Stimulated activated CD8-positive, alpha-beta memory T cell treated with anti-CD3 and anti-CD28 coated beads, Interleukin-15, amount 100 ng/mL, for 4 hours (primary cell): ENCODE measurements at regions not wholly inside any gene's neighbourhood (a gene's known extent, or its start where the extent isn't known, plus 50 kb on each side); places are given as distances from the start of the nearest gene placed in this dataset.

Source experiments
- DNase-seq, 2 donors: peaks; one replicate each; pipeline ENCODE4 v3.0.0-alpha.2; 2020; ENCODE audit warnings: low read depth in 2 of 2

DNA sequence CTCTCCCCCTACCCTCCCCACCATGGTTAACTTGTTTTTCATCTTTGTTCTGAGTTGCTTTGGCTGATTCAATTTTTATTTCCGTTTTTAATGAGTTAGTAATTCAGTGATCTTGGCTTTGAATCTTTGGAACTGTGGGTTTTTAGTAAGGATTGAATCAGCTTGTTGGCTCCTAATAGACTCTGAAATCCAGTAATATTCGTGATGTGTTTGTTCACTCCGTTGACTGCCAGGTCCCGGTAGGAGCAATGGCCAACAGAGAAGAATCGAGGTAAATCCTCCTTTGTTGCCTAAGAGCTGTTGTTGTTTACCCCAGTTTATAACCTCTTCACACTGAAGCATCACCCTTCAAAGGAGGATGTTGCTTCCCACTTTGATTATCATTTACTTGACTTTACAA is 92.7 kb downstream of the PCSK1 start:
- no peak for DNase-seq

DNA sequence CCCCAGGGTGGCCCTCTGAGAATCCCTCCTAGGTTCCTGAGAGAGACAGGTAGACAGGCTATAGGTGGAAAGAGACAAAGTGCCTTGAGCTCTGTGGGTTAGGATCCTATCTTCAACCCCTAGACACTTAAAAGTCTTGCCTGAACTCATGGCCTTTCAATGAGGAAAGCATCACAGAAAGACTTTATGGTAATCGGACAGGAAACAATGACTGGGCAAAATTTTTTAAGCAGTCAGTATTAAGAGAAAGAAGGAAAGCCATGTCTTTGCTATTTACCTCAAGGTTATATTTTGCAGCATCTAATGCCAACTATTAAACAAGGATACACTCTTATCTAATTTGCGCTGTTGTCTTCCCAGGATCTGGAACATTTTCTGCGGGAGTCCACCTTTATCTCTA is 93.2 kb downstream of the PCSK1 start:
- no peak for DNase-seq

DNA sequence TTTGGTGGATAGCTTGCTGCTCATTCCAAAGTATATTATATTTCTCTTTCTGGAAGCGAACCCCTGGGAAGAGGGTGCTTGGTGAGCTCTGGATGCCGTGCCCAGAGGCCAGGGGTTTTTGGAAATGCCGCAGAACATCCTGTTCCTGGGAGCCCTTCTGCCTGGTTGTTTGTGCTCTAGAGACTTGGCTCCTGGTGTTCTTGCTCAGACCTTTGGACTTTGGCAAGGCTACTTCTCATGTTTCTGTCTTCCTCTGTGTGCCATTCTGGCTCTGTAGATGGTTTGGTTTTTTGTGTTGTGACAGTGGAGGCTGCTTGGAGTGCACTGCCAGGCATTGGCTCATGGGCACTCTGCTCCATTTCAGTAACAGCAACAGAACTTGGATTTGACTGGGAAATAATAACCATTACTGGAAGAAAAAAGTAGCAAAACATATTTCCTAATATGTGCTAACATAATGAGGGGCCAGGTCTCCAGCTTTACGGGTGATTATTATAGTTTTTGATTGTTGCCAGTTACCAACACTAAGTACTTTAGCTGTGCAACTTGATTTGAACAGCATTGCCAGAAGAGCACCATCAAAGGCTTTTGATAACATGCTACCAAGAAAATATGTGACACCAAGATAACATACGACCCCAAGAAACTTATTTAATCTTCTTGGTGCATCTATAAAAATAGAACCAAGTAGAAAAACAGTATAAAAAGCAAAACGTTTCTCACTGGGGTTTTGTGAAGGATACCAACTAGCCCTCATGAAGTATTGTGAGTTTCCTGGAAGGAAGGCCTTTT is 94.2 kb downstream of the PCSK1 start:
- DNase-seq, result no peak

DNA sequence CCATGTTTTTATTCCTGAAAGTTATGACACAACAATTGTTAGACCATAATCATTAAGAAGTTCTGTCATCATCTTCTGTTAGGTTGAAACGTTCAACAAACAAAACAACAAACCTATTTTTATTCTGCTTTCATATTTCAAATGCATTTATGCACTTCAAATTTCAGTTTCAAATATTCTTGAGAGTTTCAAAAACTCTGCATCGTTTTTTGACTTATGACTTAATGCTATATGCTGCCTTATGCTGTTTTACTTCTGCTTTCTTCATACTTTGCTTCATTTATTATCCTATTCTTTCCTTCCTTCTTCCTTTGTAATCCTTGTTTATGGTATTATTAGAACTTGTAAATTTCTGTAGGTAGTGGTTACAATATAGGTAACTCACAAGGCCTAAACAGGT is 95.0 kb downstream of the PCSK1 start:
- DNase-seq, result no peak

DNA sequence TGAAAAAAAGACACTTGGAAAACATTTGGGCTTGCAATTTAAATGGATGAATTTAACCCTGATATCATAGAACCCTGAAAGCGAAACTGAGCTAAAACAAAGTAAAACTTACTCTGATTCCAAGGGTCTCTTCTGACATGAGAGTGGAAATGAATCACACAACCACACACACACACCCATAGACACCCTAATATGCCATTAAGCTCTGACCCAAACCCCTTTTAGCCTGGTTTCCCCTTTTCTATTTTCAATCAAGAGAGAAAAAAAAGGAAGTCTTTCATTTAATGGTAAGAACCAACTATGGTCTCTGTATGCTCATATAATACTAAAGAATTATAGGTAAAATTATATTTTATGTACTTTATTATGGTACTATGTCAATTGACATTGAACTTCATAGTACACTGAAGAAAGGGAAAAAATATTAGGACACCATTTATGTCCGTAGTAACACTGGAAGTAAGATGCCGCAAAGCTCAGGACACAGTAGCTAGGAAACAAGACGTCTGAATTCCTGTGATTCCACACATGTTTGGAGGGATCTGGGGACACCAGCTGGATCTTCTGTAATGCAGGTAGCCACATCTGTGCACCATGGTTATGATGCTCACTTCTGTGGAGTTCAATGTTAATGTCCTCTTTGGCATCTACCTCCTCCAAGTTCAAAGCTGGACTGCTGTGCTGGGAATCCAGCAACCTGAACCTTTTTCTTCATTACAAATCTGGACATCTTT is 95.8 kb downstream of the PCSK1 start:
- no peak for DNase-seq

DNA sequence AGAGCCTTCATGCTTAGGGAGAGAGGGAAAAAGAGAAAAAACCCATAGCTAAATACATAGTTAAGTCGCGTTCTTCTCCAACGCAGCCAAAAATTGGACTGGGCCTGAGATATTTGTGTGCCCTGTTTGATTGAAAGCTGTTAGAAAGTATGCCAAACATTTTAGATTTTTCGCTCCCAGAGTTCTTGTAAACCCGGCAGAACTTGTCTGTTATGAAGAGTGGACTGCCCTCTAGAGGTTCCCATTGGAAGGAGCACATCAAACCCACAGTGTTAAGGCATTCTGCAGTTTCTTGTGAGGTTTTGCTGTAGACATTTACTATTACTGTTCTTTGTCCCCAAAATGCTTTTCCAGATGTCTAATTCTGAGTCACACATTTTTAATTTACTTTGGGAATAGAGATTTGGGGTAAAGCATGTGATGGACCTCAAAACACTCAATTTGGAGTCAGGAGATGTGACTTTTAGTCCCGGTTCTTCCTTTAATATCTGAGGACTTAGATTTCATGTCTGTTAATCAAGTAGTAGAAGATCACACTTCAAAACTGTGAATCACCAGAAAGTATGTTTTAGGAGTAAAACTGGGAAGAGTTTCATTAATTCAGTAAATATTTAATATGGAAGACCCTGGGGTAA is 96.6 kb downstream of the PCSK1 start:
- peak in 1 of 2 donors; percentile 41 for DNase-seq

DNA sequence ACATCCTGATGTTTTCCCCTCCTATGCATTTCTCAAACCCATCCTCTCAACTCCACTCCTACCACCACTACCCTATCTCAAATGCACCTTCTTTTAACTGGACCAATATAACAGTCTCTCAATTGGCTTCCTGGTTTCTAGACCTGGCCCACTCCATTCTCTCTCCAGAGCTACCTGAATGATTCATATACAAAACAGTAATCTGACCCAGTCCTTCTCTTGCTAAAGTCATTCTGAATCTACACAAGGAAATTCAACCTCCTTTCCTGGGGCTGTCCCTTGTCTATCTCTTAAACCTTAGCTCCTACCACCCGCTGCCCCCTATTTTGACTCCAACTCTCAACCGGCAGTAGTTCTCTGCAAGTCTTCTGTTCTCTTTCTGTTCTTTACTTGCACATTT is 97.2 kb downstream of the PCSK1 start:
- no peak for DNase-seq

DNA sequence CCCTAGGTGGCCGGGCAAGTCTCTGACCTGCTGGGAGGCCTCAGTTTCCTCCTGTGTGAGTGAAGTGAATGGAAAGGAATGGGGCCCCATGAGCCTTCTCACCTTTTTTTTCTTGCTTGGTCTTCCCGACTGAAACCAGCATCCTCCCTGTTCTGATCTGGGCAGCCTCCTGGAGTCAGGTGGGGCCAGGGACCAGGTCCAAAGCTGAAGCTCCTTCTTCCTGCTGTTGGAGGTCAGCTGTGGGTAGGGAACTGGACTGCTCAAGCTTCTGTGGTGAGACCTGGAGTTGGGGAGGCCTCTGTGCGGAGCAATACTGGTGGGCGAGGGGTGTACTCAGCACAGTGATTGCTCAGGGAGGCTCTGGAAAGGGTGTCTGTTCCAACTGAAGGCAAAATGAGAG is 99.7 kb downstream of the PCSK1 start:
- DNase-seq, result no peak

DNA sequence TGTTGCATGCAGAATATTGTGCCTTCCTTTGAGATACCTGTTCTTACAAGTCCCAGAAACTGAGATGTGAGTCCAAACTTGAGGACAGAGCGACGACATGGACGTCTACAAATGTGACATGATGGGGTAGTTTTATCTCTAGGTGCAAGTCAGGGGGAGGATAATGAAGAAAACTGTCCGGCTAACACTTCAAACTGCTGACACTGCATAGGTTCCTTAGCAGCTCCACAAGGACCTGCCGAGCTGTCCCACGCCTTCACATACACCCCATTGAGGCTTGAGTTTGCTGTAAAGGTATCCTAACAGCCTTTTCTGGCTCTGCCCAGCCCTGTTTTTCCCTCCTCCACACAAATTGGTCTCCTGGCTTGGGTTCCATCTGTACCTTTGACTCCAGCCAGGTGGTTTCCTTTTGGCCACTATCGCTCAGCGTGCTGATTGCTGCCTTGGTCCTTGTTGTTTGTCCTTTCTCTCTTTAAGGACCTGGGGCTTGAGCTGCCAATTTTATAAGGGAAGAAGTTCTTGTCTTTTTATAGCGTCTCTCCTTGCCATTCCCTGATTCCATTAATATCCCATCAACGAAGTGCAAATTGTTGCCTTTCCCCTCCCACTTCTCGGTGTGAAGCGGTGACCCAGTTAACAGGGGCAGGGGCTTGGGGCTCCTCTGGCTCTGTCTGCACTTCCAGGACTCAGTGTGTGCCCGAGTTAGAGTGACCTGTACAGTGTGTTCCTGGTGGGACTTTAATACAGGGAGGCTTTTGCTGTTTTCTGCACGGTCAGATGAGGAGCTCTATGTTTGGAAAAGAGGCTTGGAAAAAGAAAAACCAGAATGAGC is 100.3 kb downstream of the PCSK1 start:
- DNase-seq, result no peak

DNA sequence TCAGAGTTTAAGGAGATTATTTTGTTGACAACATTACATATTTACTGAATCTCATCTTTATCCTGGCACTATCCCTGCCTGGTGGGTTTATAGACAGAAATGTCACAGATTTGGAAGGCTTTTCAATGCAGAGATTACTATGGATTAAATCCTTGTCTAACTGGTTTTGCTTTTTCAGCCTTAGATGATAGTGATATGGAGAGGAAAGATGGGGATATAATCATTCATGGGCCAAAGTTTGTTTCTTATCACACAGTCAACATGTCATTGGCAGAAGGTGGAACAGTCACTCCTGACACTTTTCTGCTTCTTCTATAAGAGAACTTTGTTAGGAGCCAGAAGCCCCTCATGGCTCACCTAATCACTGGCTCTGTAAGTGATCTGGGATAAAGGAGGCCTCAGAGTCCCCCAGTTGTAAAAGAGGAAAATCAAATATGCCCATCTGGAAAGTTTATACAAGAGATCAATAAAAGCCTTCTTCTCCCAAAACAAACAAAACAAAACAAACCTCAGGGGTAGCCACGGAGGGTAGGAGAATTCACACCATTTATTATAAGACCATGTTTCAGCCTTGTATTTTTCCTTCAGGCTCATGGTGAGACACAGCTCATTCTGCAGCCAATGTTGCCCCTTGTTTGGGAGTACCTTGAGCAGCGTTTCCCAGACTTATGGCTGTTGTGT is 101.2 kb downstream of the PCSK1 start:
- no peak for DNase-seq

DNA sequence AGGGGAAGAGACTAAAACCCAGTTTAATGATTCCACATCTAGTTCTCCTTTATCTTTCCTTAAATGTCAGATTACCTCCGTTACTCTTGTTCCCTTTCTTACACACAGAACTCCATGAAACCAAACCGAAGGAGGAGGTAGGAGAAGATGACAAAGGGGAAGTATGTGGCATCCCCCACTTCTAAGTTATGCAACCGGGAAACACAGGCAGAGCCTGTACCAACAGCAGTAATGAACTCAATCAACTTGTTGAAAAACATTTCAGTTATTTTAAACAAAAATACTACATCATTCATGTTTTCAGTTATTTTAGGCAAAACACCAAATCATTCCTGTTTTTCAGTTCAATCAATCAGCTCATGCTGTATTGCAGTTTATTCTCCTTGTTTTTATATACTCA is 101.8 kb downstream of the PCSK1 start:
- DNase-seq, result no peak

DNA sequence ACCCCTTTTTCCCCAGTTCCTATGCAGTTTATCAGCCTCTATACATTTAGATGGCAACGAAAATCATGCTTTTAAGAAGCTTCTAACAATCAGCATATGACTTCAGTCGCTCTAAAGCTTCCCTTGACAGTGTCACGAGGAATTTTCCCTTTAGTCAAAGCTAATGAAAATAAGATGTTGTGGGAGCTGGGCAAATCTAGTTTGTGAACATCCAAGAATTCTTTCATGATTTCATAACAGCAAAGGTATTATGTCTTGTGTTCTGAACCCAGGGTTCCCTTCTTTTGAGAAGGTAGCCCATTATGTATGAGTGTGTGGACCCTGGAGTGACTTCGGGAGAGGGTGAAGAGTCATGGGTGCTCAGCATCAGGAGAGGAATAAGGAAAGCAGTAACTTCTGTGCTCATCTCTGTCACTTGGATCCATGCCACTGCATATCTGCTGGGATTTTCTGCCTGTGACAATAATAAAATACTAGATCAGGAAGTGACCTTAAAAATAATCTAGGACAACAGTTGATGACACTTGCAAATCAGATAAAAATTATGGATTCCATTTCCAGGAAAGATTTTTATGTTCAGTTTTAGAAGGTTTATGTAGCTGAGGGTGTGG is 102.4 kb downstream of the PCSK1 start:
- DNase-seq, result no peak

DNA sequence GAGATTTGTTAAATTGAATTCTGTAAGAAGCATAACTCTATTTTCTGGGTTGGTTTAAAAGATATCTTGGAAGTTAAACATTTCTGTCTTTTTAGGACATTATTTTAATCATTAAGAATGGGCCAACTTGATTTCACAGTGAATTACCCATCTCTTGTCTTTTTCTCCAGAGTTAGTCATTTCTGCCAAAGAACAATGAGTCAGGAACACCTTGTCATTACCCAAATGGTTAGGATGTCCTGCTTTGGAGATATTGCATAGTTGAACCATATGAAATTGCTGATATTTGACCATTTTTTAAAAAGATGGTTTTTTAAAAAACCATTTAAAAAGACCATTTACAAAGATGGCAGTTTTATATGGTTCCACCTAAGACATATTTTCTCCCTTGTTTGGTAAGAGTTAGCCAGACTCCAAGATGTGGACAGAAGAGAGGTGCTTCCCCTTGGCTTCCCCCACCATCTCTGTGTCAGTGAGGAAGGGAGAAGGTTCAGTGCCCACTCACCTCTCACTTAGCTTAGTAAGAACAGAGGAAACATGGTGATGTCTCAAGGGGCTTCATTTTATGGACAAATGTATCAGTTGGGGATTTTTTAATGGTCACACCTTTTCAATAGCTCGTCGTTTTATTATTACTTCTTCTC is 103.0 kb downstream of the PCSK1 start:
- DNase-seq, result no peak

DNA sequence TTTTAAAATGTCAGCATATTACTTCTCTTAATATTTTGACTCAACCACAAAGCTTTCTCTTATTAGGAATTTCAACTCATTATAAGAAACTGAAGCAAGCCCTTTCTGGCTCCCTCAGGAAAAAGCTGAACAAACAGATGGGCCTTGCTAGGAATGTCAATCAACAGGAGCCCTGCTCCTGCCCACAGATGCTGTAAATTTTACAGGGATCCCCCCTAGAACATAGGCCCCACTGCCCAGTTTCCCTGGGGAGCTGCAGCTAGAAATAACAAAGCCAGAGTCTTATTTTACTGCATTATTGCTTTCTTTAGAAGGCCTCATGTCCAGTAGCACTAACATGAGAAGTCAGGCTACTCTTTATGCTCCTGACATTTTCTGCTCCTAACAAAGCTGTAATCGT is 103.8 kb downstream of the PCSK1 start:
- no peak for DNase-seq

DNA sequence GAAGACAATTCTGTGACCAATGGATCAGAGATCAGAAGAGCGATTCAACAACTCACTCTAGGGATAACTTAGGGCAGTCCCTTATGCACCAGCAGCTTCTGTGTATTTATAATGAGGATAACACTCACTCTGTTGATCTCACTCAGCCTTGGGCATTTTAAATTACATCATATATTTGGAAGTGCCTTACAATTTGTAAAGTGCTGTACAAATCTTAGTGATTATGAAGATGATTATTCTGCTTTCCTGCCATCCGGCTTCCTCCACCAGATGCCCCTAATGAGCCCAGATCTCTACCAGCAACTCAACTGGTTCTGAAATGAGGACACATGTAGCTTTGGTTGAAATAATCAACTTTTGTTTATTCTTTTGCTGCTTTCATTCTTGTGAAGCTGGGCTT is 105.3 kb downstream of the PCSK1 start:
- no peak for DNase-seq

DNA sequence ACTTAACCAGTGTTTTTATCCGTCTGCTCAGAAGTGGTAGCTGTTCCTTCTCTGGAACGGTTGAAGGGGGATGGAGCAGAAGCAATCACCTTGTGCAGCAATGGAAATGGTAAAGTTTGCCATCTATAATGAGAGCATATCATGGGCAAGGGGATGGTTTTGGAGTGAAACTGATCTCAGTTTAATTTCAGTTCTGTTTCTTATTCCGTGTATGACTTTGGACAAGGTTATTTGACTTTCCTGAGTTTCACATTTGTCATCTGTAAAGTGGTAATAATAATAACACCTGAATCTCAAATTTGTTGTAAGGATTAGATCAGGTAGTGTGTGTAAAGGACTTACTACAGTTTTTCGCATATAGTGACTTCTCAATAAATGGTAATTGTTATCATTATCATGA is 106.1 kb downstream of the PCSK1 start:
- DNase-seq, result no peak

DNA sequence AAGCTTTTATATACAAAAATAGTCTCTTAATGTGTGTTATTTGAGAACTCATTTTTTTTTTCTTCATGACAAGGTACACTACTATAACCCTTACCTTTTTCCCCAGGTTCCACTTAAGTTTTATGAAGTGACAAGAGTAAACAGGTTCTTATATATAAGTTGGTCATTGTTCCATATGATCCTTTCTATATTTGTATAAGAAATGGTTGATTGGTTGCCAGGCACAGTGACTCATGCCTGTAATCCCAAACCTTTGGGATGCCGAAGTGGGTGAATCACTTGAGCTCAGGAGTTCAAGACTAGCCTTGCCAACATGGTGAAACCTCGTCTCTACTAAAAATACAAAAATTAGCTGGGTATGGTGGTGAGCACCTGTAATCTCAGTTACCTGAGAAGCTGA is 108.3 kb downstream of the PCSK1 start:
- DNase-seq, result no peak

DNA sequence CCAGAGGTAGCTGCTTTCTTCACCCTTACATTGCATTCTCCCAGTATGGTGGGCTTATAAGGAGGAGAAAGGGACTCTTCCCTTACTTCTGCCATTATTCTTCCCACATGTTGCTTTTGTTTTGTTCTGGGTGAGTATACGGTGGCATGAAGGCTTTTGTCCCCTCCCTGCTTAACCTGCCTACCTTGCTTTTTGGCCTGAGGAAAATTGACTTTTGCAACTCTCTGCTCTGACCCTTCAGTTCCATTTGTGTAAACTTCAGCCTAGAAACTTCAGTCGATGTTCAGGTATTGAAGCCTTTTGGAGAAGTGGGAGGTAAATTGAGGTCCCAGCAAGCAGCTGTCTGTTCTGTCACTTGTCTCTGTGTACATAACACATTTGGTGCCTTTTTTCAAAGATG is 110.2 kb downstream of the PCSK1 start:
- no peak for DNase-seq

DNA sequence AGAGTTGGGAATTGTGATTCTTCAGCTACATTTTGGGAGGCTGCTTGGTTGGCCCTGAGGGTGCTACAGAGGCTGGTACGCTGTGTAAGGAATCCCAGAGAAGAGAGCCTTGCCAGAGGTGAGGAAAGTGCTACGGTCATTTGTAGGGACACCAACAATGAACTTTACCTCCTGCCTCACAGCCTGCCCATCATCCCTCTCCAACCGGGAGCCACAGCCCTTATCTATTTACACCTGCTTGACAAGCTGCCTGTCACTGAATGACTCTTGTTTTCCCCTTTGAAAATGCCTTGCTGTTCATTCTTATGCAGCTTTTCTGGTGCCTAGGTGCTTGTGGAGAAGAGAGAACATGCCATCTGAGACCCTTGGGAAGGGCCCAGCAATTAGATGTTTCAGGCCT is 110.8 kb downstream of the PCSK1 start:
- no peak for DNase-seq

DNA sequence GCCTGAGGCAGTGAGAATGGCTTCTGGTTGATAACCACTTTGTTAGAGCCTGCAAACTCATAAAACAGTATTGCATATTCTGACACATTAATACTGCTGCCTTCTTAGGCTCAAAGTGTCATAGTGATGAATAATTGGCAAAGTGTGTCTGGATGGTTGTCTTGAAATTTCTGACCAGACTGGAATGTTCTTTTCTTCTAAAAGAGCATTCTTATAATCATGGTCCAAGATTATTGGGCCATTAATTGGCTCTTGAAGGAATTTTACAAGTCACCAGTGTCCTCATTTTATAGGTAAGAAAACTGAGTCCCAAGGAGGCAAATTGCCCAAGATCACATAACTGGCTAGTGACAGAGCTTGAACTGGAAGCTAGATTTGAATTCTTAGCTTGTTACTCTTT is 111.7 kb downstream of the PCSK1 start:
- no peak for DNase-seq

DNA sequence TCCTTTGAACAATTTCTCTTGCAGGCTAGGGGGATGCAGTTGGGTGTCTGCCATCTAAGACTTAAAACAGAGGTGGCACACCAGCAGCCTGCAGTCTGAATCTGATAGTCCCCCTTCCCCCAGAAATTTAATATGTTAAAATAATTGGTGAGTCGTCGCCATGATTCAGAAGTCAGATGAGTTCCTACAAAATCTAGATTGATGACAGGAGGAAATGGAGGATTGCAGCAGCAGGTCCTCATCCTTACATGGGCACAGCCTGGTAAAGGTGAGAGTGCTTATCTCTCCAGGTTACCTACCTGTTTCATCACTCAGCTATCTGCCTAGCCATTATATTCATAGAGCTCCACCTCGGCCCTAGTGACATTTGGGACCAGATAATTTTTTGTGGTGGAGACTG is 112.3 kb downstream of the PCSK1 start:
- no peak for DNase-seq
